K562 (cell line): ENCODE measurements at regions not wholly inside any gene's neighbourhood (a gene's known extent, or its start where the extent isn't known, plus 50 kb on each side); places are given as distances from the start of the nearest gene placed in this dataset.

Experiments
- ATAC-seq: fragments of 200-7000 bp; cut with Tn5 transposase; 3 replicates; pipeline ENCODE4 v1.9.1; 2020; ENCODE audit warnings: moderate library complexity
- BruUV-seq: library from RNA; stranded (reverse); fragments of 400-500 nt; replicated peaks from 2 replicates; lab custom pipeline; 2021; lab: Mats Ljungman, UMichigan
- CTCF ChIA-PET: fragments of 300-600 bp; formaldehyde crosslinking; extraction: SDS; loops from one replicate; lab custom pipeline; 2021; ENCODE audit warnings: low intra/inter-chr PET ratio; lab: Yijun Ruan, JAX
- POLR2A ChIA-PET: fragments of 300-600, 350-650 bp; sonication (Branson Sonifier 250); formaldehyde crosslinking; extraction: SDS; loops from one replicate; lab custom pipeline; 2021; ENCODE audit warnings: antibody characterized with exemption, inconsistent platforms; lab: Yijun Ruan, JAX
- DNase-seq, 4 experiments: peaks; one replicate each; pipeline versions ENCODE4 v3.0.0 to v3.0.0-alpha.2; 2011 to 2018; ENCODE audit warnings: low spot score in 3 of 4, mixed read lengths in 3 of 4; ENCODE audit errors: extremely low read depth in 1 of 4
- FAIRE-seq: peaks from 2 replicates; lab custom pipeline; 2011; peaks lifted over from hg19 to GRCh38; lab: Jason Lieb, UNC
- H2AFZ ChIP-seq: 2 replicates; pipeline ENCODE4 v1.6.0; 2011; ENCODE audit warnings: low read depth, low read length, control low read depth, inconsistent platforms
- H3K27ac ChIP-seq: fragments of 200-600 bp; 3 replicates; pipeline ENCODE4 v1.8.0; 2011; ENCODE audit warnings: low read depth, mild to moderate bottlenecking, control low read depth, inconsistent platforms, low read length, moderate library complexity, mixed read lengths; ENCODE audit errors: extremely low read depth
- H3K27me3 ChIP-seq, 2 experiments: fragments of 300-600 bp in 1 of 2; 2 replicates in 1 of 2; 3 replicates in 1 of 2; pipeline versions ENCODE4 v1.6.0 to v1.8.0; 2011; ENCODE audit warnings: inconsistent platforms in 2 of 2, low read length in 2 of 2, mild to moderate bottlenecking in 1 of 2, mixed read lengths in 1 of 2, moderate library complexity in 1 of 2; ENCODE audit not compliant: control insufficient read depth in 2 of 2, insufficient read depth in 2 of 2
- H3K36me3 ChIP-seq: fragments of 300-600 bp; 3 replicates; pipeline ENCODE4 v1.8.0; 2011; ENCODE audit warnings: mild to moderate bottlenecking, low read length, inconsistent platforms; ENCODE audit not compliant: control insufficient read depth, insufficient read depth
- H3K4me1 ChIP-seq, 2 experiments: fragments of 200-600 bp in 1 of 2; replicated peaks in 1 of 2; 2 replicates in 1 of 2; 3 replicates in 1 of 2; pipeline versions ENCODE4 v1.5.1 to v1.8.0; 2011; ENCODE audit warnings: inconsistent platforms in 2 of 2, low read length in 2 of 2, mild to moderate bottlenecking in 1 of 2, mixed read lengths in 1 of 2, moderate library complexity in 1 of 2; ENCODE audit not compliant: control insufficient read depth in 2 of 2, insufficient read depth in 2 of 2
- H3K4me2 ChIP-seq: 2 replicates; pipeline ENCODE4 v1.6.1; 2011; ENCODE audit warnings: low read length, control low read depth, inconsistent platforms, mixed read lengths; ENCODE audit not compliant: insufficient read depth
- H3K4me3 ChIP-seq: fragments of 200-600 bp; sonication (generic), shearing (Covaris generic); 2 replicates; pipeline ENCODE4 v1.5.1; 2016; ENCODE audit warnings: control low read depth, inconsistent platforms
- H3K79me2 ChIP-seq: fragments of 200-600 bp; 3 replicates; pipeline ENCODE4 v1.8.0; 2011; ENCODE audit warnings: low read length, inconsistent platforms; ENCODE audit not compliant: control insufficient read depth, insufficient read depth
- H3K9ac ChIP-seq, 2 experiments: 2 replicates each; pipeline versions ENCODE4 v1.6.0 to v1.6.1; 2011; ENCODE audit warnings: low read depth in 2 of 2, low read length in 2 of 2, control low read depth in 1 of 2, inconsistent platforms in 1 of 2, mild to moderate bottlenecking in 1 of 2, mixed read lengths in 1 of 2; ENCODE audit not compliant: insufficient read depth in 1 of 2
- H3K9me1 ChIP-seq: one replicate; pipeline ENCODE4 v1.6.0; 2011; ENCODE audit warnings: inconsistent platforms, mild to moderate bottlenecking, low read length, moderate library complexity; ENCODE audit not compliant: control insufficient read depth, insufficient read depth
- H3K9me3 ChIP-seq: replicated peaks from 2 replicates; pipeline ENCODE4 v1.5.1; 2011; ENCODE audit warnings: low read depth, low read length, inconsistent platforms; ENCODE audit not compliant: control insufficient read depth, insufficient read depth
- H4K20me1 ChIP-seq: replicated peaks from 2 replicates; pipeline ENCODE4 v1.6.1; 2011; ENCODE audit warnings: low read length, inconsistent platforms, mixed read lengths; ENCODE audit not compliant: control insufficient read depth, insufficient read depth
- RB1 ChIP-seq: fragments of 450-650 bp; IDR thresholded peaks from 2 replicates; pipeline ENCODE4 v1.6.1; 2017; ENCODE audit warnings: low read depth, mild to moderate bottlenecking
- RBBP5 ChIP-seq: fragments of 200-600 bp; sonication (generic); IDR thresholded peaks from 2 replicates; pipeline ENCODE4 v1.6.1; 2012; ENCODE audit warnings: borderline replicate concordance, mild to moderate bottlenecking, low read length, control low read depth, inconsistent platforms; ENCODE audit not compliant: insufficient read depth, poor library complexity, severe bottlenecking
- RUNX1 ChIP-seq: sonication (generic); IDR thresholded peaks from 2 replicates; pipeline ENCODE4 v1.6.1; 2016; ENCODE audit warnings: antibody characterized with exemption, low read depth
- ZNF318 ChIP-seq, 2 experiments: fragments of 450-650 bp; IDR thresholded peaks; 2 replicates each; pipeline ENCODE4 v1.6.1; 2016; ENCODE audit warnings: mild to moderate bottlenecking in 2 of 2, borderline replicate concordance in 1 of 2, low read depth in 1 of 2, moderate library complexity in 1 of 2
- WGBS: fragments of 100-300 bp; shearing (Covaris generic); methylation state at CpG from one replicate; pipeline ENCODE4 v1.1.6; 2016; ENCODE audit warnings: low coverage, mixed read lengths; ENCODE audit not compliant: insufficient coverage; ENCODE audit errors: missing lambda C conversion rate; 5-methylcytosine and 5-hydroxymethylcytosine counted together
- in situ Hi-C: fragments of 300-500 bp; cut with MboI; formaldehyde crosslinking; loops from 4 replicates; pipeline ENCODE4 v1.15.0; 2018; ENCODE audit warnings: inconsistent platforms, mixed read lengths
- intact Hi-C: fragments of 100-400 bp; cut with micrococcal nuclease; formaldehyde crosslinking; loops from 2 replicates; pipeline ENCODE4 v1.14.2; 2022

GRCh38 chr7:153010416-153010815, 250.9 kb downstream of the ACTR3B start:
- peaks cover 26 to 49% of the 10 kb centered on the region in 2 experiments for H3K27me3 ChIP-seq
- H3K4me1 ChIP-seq = no peaks in the 10 kb centered on the region
- TF ChIP-seq RUNX1 (no peak), RB1 (no peak), RBBP5 (no peak), ZNF318 (IDR thresholded peaks at IDR 0.05; ENCODE audit: borderline replicate concordance in 1 of 2, low read depth in 1 of 2) (no peak)
- ChIA-PET POLR2A (no interaction called here), CTCF (no interaction called here)
- H3K4me2 ChIP-seq = no peak overlapping the region
- H3K9me1 ChIP-seq = no peaks in the 10 kb centered on the region
- no peak overlapping the region for H2AFZ ChIP-seq
- no peak overlapping the region for H3K9ac ChIP-seq
- in situ Hi-C loops (no loop called here), intact Hi-C loops (no loop called here)
- H3K9me3 ChIP-seq = no peaks in the 10 kb centered on the region
- no peak overlapping the region for H3K27ac ChIP-seq
- DNase-seq (no peak), FAIRE-seq (no peak), ATAC-seq (no peak)
- no peaks in the 10 kb centered on the region for H4K20me1 ChIP-seq
- H3K79me2 ChIP-seq = no peaks in the 10 kb centered on the region
- H3K36me3 ChIP-seq = no peaks in the 10 kb centered on the region
- 2% methylated on average over 10 of the region's 10 CpGs for WGBS
- H3K4me3 ChIP-seq = no peak overlapping the region
- BruUV-seq = no TSS peak
